ENCODE measurements at regions not wholly inside any gene's neighbourhood (a gene's known extent, or its start where the extent isn't known, plus 50 kb on each side); places are given as distances from the start of the nearest gene placed in this dataset.
A peak's percentile ranks its signal among the peaks of the same experiment; 100 is the strongest.

DNA sequence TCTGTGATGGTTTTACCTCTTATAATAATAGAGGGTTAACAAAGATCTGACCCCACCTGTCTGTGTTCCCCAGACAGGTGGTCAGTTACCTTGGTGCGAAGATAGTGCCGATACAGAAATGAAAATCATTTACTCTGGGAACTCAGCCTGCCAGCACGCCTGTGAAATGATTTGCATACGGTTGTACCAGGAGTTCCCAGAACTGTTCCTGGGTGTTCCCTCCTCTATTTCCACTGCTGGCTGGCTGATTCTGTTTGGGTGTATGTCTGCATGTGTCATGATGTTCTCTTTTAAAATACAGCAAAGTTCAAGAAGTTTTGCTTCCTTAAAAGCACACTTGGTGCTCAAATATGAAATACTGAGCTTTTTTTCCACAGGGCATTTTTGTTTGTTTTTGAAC, 527.1 kb downstream of the FGF9 start:
- no peak overlapping the region for H3K27ac Mint-ChIP-seq
- no peak overlapping the region for H3K4me3 Mint-ChIP-seq
- no peaks in the 10 kb centered on the region for H3K27me3 Mint-ChIP-seq (ENCODE audit: low read depth, poor library complexity)
- peaks cover 37% of the 10 kb centered on the region for H3K4me1 Mint-ChIP-seq
- peaks cover 11% of the 10 kb centered on the region for H3K36me3 Mint-ChIP-seq (ENCODE audit: low read depth)
- H3K9me3 Mint-ChIP-seq = no peaks in the 10 kb centered on the region
- DNase-seq = no peak
- TF ChIP-seq, protein P1, sequence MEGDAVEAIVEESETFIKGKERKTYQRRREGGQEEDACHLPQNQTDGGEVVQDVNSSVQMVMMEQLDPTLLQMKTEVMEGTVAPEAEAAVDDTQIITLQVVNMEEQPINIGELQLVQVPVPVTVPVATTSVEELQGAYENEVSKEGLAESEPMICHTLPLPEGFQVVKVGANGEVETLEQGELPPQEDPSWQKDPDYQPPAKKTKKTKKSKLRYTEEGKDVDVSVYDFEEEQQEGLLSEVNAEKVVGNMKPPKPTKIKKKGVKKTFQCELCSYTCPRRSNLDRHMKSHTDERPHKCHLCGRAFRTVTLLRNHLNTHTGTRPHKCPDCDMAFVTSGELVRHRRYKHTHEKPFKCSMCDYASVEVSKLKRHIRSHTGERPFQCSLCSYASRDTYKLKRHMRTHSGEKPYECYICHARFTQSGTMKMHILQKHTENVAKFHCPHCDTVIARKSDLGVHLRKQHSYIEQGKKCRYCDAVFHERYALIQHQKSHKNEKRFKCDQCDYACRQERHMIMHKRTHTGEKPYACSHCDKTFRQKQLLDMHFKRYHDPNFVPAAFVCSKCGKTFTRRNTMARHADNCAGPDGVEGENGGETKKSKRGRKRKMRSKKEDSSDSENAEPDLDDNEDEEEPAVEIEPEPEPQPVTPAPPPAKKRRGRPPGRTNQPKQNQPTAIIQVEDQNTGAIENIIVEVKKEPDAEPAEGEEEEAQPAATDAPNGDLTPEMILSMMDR (IDR thresholded peaks at IDR 0.05) = no peak

GRCh38 chr13:22198641-22199217, 527.9 kb downstream of the FGF9 start:
- no peaks in the 10 kb centered on the region for H3K9me3 Mint-ChIP-seq
- H3K27ac Mint-ChIP-seq = no peak overlapping the region
- DNase-seq = no peak
- H3K27me3 Mint-ChIP-seq (ENCODE audit: low read depth, poor library complexity) = peaks cover 2% of the 10 kb centered on the region
- peaks cover 11% of the 10 kb centered on the region for H3K36me3 Mint-ChIP-seq (ENCODE audit: low read depth)
- H3K4me1 Mint-ChIP-seq = peaks cover 37% of the 10 kb centered on the region
- H3K4me3 Mint-ChIP-seq = peak overlapping the region; percentile 31
- TF ChIP-seq, protein P1 (IDR thresholded peaks at IDR 0.05) = no peak

- peaks cover 30% of the 10 kb centered on the region for H3K4me1 Mint-ChIP-seq
These were observed 529.6 kb downstream of the FGF9 start for GRCh38 chr13:22200440-22200839.

DNA sequence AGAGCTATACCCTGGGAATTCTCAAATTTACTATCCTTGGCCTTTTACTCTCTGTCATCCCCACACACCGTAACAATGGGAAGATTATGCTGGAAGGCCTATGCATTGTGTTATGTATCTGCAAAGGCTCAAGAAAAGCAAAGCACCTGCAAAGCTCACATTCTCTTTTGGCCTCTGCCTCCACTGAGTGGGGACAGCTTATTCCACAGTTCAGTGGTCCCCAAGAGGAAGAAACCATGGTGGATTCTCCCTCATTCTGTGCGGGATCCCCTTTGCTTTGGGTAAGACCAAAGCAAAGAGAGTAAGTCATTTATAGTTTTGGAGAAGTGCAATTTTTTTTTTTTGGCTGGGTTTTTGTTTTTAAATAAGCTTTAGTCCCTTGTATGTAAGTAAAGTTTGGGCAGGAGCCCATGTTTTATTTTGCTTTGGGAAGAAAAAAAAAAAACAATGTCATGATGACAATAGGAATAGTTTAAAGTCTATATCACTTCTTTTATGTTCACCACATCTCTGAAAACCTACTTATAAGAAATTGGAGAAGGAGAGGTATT, 530.6 kb downstream of the FGF9 start:
- H3K4me1 Mint-ChIP-seq = peaks cover 30% of the 10 kb centered on the region
- TF ChIP-seq, protein P1 (IDR thresholded peaks at IDR 0.05) = no peak
- DNase-seq = no peak
- H3K27me3 Mint-ChIP-seq (ENCODE audit: low read depth, poor library complexity) = peaks cover 5% of the 10 kb centered on the region
- H3K9me3 Mint-ChIP-seq = peaks cover 4% of the 10 kb centered on the region
- H3K4me3 Mint-ChIP-seq = no peak overlapping the region
- peaks cover 8% of the 10 kb centered on the region for H3K36me3 Mint-ChIP-seq (ENCODE audit: low read depth)
- H3K27ac Mint-ChIP-seq = no peak overlapping the region

More at GRCh38 chr13:22200440-22200839, 529.6 kb downstream of the FGF9 start:
- H3K9me3 Mint-ChIP-seq = no peaks in the 10 kb centered on the region
- peaks cover 8% of the 10 kb centered on the region for H3K36me3 Mint-ChIP-seq (ENCODE audit: low read depth)
- H3K4me3 Mint-ChIP-seq = no peak overlapping the region
- peaks cover 5% of the 10 kb centered on the region for H3K27me3 Mint-ChIP-seq (ENCODE audit: low read depth, poor library complexity)
- TF ChIP-seq, protein P1 (IDR thresholded peaks at IDR 0.05) = no peak
- H3K27ac Mint-ChIP-seq = no peak overlapping the region
- no peak for DNase-seq

GRCh38 chr13:22210134-22210930, 539.5 kb downstream of the FGF9 start:
- TF ChIP-seq, protein P1 (IDR thresholded peaks at IDR 0.05) = no peak
- peaks cover 38% of the 10 kb centered on the region for H3K4me1 Mint-ChIP-seq
- H3K27ac Mint-ChIP-seq = no peak overlapping the region
- H3K36me3 Mint-ChIP-seq (ENCODE audit: low read depth) = no peaks in the 10 kb centered on the region
- peaks cover 8% of the 10 kb centered on the region for H3K9me3 Mint-ChIP-seq
- DNase-seq = no peak
- H3K4me3 Mint-ChIP-seq = no peak overlapping the region
- H3K27me3 Mint-ChIP-seq (ENCODE audit: low read depth, poor library complexity) = peaks cover 3% of the 10 kb centered on the region
